IPS-NIHi11 (cell line): ENCODE measurements at regions not wholly inside any gene's neighbourhood (a gene's known extent, or its start where the extent isn't known, plus 50 kb on each side); places are given as distances from the start of the nearest gene placed in this dataset.
"Not testable (repeated sequence)": the region's sequence is repeated elsewhere in the genome, so short reads cannot be mapped to it uniquely, and the experiment has no call there.

Experiments used
- DNase-seq: peaks from one replicate; pipeline ENCODE4 v3.0.0; 2012; ENCODE audit warnings: mixed read lengths, low spot score

- no peak for DNase-seq
Observed at GRCh38 chr6:21334651-21335050, 258.9 kb upstream of the SOX4 start.

GRCh38 chr6:21335591-21335990 lies 258.0 kb upstream of the SOX4 start:
- no peak for DNase-seq

GRCh38 chr6:21337263-21337662 lies 256.3 kb upstream of the SOX4 start:
- no peak for DNase-seq

- no peak for DNase-seq
Observed at GRCh38 chr6:21340573-21340972, 253.0 kb upstream of the SOX4 start.

GRCh38 chr6:21341910-21342309 lies 251.6 kb upstream of the SOX4 start:
- DNase-seq, result no peak

GRCh38 chr6:21342501-21342900 lies 251.1 kb upstream of the SOX4 start:
- no peak for DNase-seq

- DNase-seq, result not testable (repeated sequence)
Observed at GRCh38 chr6:21345704-21346103, 247.8 kb upstream of the SOX4 start.

- DNase-seq, result no peak
Observed at GRCh38 chr6:21348146-21348503, 245.4 kb upstream of the SOX4 start.

- DNase-seq, result peak; percentile 70
Observed at GRCh38 chr6:21348504-21349195, 244.9 kb upstream of the SOX4 start.

- no peak for DNase-seq
Observed at GRCh38 chr6:21349834-21350233, 243.7 kb upstream of the SOX4 start.

GRCh38 chr6:21350926-21351325 lies 242.6 kb upstream of the SOX4 start:
- DNase-seq, result no peak

- no peak for DNase-seq
Observed at GRCh38 chr6:21352131-21352530, 241.4 kb upstream of the SOX4 start.

GRCh38 chr6:21354805-21355238 lies 238.7 kb upstream of the SOX4 start:
- DNase-seq, result no peak

GRCh38 chr6:21355638-21356037 lies 237.9 kb upstream of the SOX4 start:
- DNase-seq, result no peak

GRCh38 chr6:21357262-21357661 lies 236.3 kb upstream of the SOX4 start:
- no peak for DNase-seq

- no peak for DNase-seq
Observed at GRCh38 chr6:21359926-21360325, 233.6 kb upstream of the SOX4 start.

GRCh38 chr6:21360336-21360735 lies 233.2 kb upstream of the SOX4 start:
- no peak for DNase-seq

GRCh38 chr6:21367148-21367547 lies 226.4 kb upstream of the SOX4 start:
- no peak for DNase-seq

GRCh38 chr6:21367649-21368154 lies 225.8 kb upstream of the SOX4 start:
- DNase-seq, result no peak

- DNase-seq, result no peak
Observed at GRCh38 chr6:21371061-21371460, 222.5 kb upstream of the SOX4 start.

- DNase-seq, result no peak
Observed at GRCh38 chr6:21371676-21372171, 221.8 kb upstream of the SOX4 start.

GRCh38 chr6:21375151-21376116 lies 218.1 kb upstream of the SOX4 start:
- no peak for DNase-seq

- no peak for DNase-seq
Observed at GRCh38 chr6:21377356-21377755, 216.2 kb upstream of the SOX4 start.
